RWPE1 (cell line): ENCODE measurements at regions not wholly inside any gene's neighbourhood (a gene's known extent, or its start where the extent isn't known, plus 50 kb on each side); places are given as distances from the start of the nearest gene placed in this dataset.

Source experiments
- CTCF ChIA-PET: fragments of 350-600 bp; sonication (Branson Sonifier 250); formaldehyde crosslinking; extraction: SDS; loops from one replicate; lab custom pipeline; 2021; lab: Yijun Ruan, JAX
- POLR2A ChIA-PET: fragments of 400-600 bp; formaldehyde crosslinking; extraction: SDS; loops from one replicate; lab custom pipeline; 2020; ENCODE audit warnings: antibody characterized with exemption; ENCODE audit not compliant: low non-redundant PET; lab: Yijun Ruan, JAX
- DNase-seq: peaks from one replicate; pipeline ENCODE4 v3.0.0; 2012; ENCODE audit warnings: low spot score
- H3K27ac ChIP-seq: fragments of 450-650 bp; 2 replicates; pipeline ENCODE4 v1.5.1; 2017
- TF ChIP-seq, protein P1 (sequence below): fragments of 450-650 bp; conservative IDR thresholded peaks from 2 replicates; pipeline ENCODE4 v1.5.1; 2017; ENCODE audit warnings: low read depth, mild to moderate bottlenecking

DNA sequence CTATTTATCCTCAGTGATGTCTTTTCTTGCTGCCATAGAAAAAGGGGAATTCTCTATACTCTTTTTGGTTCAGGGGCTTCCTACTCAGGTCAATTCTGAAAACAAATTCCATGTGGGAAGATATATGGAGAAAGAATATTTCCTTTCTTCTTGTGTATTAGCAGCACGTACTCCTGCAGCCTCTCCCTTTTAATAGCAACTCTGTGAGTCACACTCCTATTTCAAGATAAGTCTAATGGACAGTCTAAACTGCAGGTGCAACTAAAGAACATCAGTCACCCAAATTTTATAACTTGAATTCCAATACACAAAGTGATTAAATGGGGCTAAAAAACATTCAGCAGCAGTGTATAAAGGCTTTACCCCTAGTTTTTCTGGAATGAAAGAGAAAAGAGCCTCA lies 942.2 kb downstream of the CNTNAP5 start:
- peak; percentile 18 for DNase-seq
- ChIA-PET POLR2A (no interaction called here), CTCF (interaction anchor here (0.6 kb wide), 1 partner anchor 634 kb away, joined by 3 read pairs; no protein-coding TSS in a partner anchor)

GRCh38 chr2:124970030-124970429 lies 944.9 kb downstream of the CNTNAP5 start:
- H3K27ac ChIP-seq: no peak overlapping the region
- CTCF ChIA-PET: no interaction called here
- POLR2A ChIA-PET: no interaction called here
- TF ChIP-seq, protein P1, sequence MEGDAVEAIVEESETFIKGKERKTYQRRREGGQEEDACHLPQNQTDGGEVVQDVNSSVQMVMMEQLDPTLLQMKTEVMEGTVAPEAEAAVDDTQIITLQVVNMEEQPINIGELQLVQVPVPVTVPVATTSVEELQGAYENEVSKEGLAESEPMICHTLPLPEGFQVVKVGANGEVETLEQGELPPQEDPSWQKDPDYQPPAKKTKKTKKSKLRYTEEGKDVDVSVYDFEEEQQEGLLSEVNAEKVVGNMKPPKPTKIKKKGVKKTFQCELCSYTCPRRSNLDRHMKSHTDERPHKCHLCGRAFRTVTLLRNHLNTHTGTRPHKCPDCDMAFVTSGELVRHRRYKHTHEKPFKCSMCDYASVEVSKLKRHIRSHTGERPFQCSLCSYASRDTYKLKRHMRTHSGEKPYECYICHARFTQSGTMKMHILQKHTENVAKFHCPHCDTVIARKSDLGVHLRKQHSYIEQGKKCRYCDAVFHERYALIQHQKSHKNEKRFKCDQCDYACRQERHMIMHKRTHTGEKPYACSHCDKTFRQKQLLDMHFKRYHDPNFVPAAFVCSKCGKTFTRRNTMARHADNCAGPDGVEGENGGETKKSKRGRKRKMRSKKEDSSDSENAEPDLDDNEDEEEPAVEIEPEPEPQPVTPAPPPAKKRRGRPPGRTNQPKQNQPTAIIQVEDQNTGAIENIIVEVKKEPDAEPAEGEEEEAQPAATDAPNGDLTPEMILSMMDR: no peak
- DNase-seq: no peak

More for the DNA sequence above, 942.2 kb downstream of the CNTNAP5 start:
- TF ChIP-seq, protein P1: no peak
- H3K27ac ChIP-seq: no peak overlapping the region

DNA sequence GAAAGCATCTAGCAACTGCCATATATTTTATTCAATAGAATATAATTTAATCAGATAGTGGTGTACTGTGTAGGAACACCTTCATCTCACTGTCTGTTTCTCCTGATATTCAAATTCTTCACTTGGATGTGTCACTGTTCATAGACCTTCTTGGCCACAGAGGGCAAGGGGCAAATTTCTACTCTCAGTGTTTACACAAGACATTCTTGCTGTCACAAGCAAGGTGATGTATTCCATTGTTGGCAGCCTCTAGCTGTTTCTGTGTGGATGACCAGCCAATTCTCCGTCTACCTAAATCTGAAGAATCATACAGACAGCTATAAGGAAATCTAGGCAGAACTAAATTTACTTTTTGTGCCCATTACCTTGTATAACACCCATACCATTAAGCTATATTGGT lies 948.3 kb downstream of the CNTNAP5 start:
- DNase-seq: no peak
- CTCF ChIA-PET: interaction anchor here (0.6 kb wide), 1 partner anchor 119 kb away, joined by 3 read pairs; no protein-coding TSS in a partner anchor
- no peak overlapping the region for H3K27ac ChIP-seq
- TF ChIP-seq, protein P1: no peak
- POLR2A ChIA-PET: no interaction called here

DNA sequence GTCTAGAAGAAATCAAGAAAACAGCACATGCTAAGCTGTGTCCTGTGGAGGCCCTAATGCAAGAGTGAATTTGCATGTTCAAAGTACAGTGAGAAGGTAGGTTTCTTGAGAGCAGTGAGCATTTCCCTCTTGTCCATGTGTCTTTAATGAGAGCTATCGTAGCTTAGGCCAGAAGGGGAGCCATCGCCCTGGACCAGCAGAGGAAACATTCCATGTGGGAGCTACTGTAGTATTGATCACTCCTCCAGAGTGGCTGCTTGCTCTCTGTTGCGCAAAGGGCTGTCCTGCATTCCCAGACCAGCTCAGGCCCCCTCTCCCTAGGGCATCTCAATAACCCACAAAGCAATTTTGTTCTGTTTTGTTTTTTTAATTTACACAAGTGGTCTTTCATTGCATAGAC lies 950.1 kb downstream of the CNTNAP5 start:
- TF ChIP-seq, protein P1: no peak
- ChIA-PET CTCF (no interaction called here), POLR2A (no interaction called here)
- DNase-seq: no peak
- H3K27ac ChIP-seq: no peak overlapping the region

DNA sequence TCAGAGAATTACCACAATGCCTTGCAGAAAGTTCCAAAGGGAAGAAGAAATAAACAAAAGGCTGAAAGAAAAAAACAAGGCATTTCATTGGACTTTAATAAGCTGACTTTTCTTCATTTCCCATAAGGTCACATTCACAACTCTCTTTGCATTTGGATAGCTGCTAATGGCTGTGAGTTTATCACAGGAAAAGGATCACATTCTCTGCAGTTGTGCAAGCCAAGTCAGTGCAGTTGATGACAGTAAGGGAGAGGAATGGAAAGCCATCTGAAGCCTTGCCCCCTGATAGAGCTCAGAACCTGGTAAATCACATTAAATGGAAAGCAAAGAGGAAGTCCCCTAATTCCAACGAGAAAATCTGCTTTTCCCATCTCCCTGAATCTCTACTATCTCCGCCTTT lies 950.6 kb downstream of the CNTNAP5 start:
- ChIA-PET POLR2A (no interaction called here), CTCF (no interaction called here)
- no peak overlapping the region for H3K27ac ChIP-seq
- TF ChIP-seq, protein P1: no peak
- no peak for DNase-seq

- POLR2A ChIA-PET: no interaction called here
- no peak overlapping the region for H3K27ac ChIP-seq
- CTCF ChIA-PET: no interaction called here
- no peak for DNase-seq
- TF ChIP-seq, protein P1: no peak
Observed at GRCh38 chr2:124978597-124978996, 953.5 kb downstream of the CNTNAP5 start.
